Astrocyte (in vitro differentiated cells and primary cell): ENCODE measurements at regions not wholly inside any gene's neighbourhood (a gene's known extent, or its start where the extent isn't known, plus 50 kb on each side); places are given as distances from the start of the nearest gene placed in this dataset.

Experiments used
- DNase-seq: peaks from one replicate; pipeline ENCODE4 v3.0.0-alpha.2; 2010; ENCODE audit warnings: low read depth
- FAIRE-seq: peaks from 2 replicates; lab custom pipeline; 2011; peaks lifted over from hg19 to GRCh38; lab: Jason Lieb, UNC
- H2AFZ ChIP-seq: 2 replicates; pipeline ENCODE4 v1.6.0; 2012; ENCODE audit warnings: low read depth, low read length, inconsistent platforms
- H3K27ac ChIP-seq: 2 replicates; pipeline ENCODE4 v1.5.1; 2011; ENCODE audit warnings: low read depth, low read length, inconsistent platforms
- H3K27me3 ChIP-seq: 2 replicates; pipeline ENCODE4 v1.6.0; 2011; ENCODE audit warnings: low read length, inconsistent platforms; ENCODE audit not compliant: insufficient read depth
- H3K36me3 ChIP-seq: 2 replicates; pipeline ENCODE4 v1.5.1; 2011; ENCODE audit warnings: low read length, inconsistent platforms; ENCODE audit not compliant: insufficient read depth
- H3K4me1 ChIP-seq: 2 replicates; pipeline ENCODE4 v1.5.1; 2011; ENCODE audit warnings: low read length, inconsistent platforms; ENCODE audit not compliant: insufficient read depth
- H3K4me2 ChIP-seq: 2 replicates; pipeline ENCODE4 v1.6.0; 2012; ENCODE audit warnings: low read length, inconsistent platforms
- H3K4me3 ChIP-seq: 2 replicates; pipeline ENCODE4 v1.5.1; 2011; ENCODE audit warnings: low read depth, mild to moderate bottlenecking, low read length, inconsistent platforms; ENCODE audit not compliant: insufficient read depth
- H3K79me2 ChIP-seq: 2 replicates; pipeline ENCODE4 v1.6.0; 2012; ENCODE audit warnings: mild to moderate bottlenecking, low read length, inconsistent platforms; ENCODE audit not compliant: insufficient read depth
- H3K9ac ChIP-seq: 2 replicates; pipeline ENCODE4 v1.6.0; 2012; ENCODE audit warnings: mild to moderate bottlenecking, low read length, inconsistent platforms
- H3K9me3 ChIP-seq: 2 replicates; pipeline ENCODE4 v1.5.1; 2012; ENCODE audit warnings: low read depth, mild to moderate bottlenecking, low read length, inconsistent platforms; ENCODE audit not compliant: insufficient read depth
- H4K20me1 ChIP-seq: 2 replicates; pipeline ENCODE4 v1.6.0; 2012; ENCODE audit warnings: low read length, inconsistent platforms; ENCODE audit not compliant: insufficient read depth
- H3K27ac Mint-ChIP-seq: one replicate; pipeline ENCODE4 v1.8.0; 2021; ENCODE audit warnings: mild to moderate bottlenecking, mixed read lengths; ENCODE audit not compliant: unreplicated experiment
- H3K27me3 Mint-ChIP-seq: one replicate; pipeline ENCODE4 v1.8.0; 2021; ENCODE audit warnings: low read depth, mixed read lengths; ENCODE audit not compliant: unreplicated experiment
- H3K36me3 Mint-ChIP-seq: one replicate; pipeline ENCODE4 v1.8.0; 2021; ENCODE audit warnings: low read depth, mixed read lengths; ENCODE audit not compliant: unreplicated experiment
- H3K4me1 Mint-ChIP-seq: one replicate; pipeline ENCODE4 v1.8.0; 2021; ENCODE audit warnings: low read depth, mixed read lengths; ENCODE audit not compliant: unreplicated experiment
- H3K4me3 Mint-ChIP-seq: one replicate; pipeline ENCODE4 v1.8.0; 2021; ENCODE audit warnings: mild to moderate bottlenecking, moderate library complexity, mixed read lengths; ENCODE audit not compliant: unreplicated experiment
- H3K9me3 Mint-ChIP-seq: one replicate; pipeline ENCODE4 v1.8.0; 2021; ENCODE audit warnings: mild to moderate bottlenecking, mixed read lengths; ENCODE audit not compliant: unreplicated experiment
- EZH2 ChIP-seq: IDR thresholded peaks from 2 replicates; pipeline ENCODE4 v1.6.1; 2012; ENCODE audit warnings: mild to moderate bottlenecking, low read length, inconsistent platforms; ENCODE audit not compliant: insufficient read depth
- TF ChIP-seq, protein P1 (sequence below): IDR thresholded peaks from 2 replicates; pipeline ENCODE4 v1.5.1; 2011; ENCODE audit warnings: low read depth, mild to moderate bottlenecking, inconsistent platforms, low read length, moderate library complexity; ENCODE audit not compliant: insufficient read depth

DNA sequence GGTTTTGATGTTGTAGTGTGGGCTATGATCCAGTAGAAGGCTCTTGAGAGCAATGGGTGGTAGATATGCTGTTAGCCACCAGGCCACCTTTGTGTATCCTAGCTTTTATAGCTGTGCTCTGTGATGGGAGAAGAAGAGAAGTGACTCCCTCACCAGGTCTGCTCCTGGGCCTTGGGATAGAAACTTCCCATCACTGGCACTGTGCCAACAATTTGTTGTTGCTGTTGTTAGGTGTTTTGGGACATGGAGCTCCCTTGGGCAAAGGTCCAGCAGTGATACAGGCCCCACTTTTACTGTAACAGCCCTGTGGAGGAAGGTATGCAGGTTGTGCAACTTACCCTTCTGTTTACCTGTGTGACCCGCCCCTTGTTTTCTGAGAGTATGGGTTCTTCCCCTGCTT lies 570.9 kb upstream of the GRIN3A start:
- FAIRE-seq: no peak
- H4K20me1 ChIP-seq: no peaks in the 10 kb centered on the region
- Mint-ChIP-seq H3K27me3 (no peaks in the 10 kb centered on the region), H3K4me1 (no peaks in the 10 kb centered on the region), H3K4me3 (no peak overlapping the region), H3K36me3 (no peaks in the 10 kb centered on the region), H3K9me3 (no peaks in the 10 kb centered on the region), H3K27ac (no peak overlapping the region)
- no peak overlapping the region for H3K27ac ChIP-seq
- H3K4me3 ChIP-seq: no peak overlapping the region
- no peak for DNase-seq
- H2AFZ ChIP-seq: no peak overlapping the region
- H3K36me3 ChIP-seq: no peaks in the 10 kb centered on the region
- TF ChIP-seq, protein P1, sequence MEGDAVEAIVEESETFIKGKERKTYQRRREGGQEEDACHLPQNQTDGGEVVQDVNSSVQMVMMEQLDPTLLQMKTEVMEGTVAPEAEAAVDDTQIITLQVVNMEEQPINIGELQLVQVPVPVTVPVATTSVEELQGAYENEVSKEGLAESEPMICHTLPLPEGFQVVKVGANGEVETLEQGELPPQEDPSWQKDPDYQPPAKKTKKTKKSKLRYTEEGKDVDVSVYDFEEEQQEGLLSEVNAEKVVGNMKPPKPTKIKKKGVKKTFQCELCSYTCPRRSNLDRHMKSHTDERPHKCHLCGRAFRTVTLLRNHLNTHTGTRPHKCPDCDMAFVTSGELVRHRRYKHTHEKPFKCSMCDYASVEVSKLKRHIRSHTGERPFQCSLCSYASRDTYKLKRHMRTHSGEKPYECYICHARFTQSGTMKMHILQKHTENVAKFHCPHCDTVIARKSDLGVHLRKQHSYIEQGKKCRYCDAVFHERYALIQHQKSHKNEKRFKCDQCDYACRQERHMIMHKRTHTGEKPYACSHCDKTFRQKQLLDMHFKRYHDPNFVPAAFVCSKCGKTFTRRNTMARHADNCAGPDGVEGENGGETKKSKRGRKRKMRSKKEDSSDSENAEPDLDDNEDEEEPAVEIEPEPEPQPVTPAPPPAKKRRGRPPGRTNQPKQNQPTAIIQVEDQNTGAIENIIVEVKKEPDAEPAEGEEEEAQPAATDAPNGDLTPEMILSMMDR: no peak
- TF ChIP-seq EZH2: no peak
- no peaks in the 10 kb centered on the region for H3K4me1 ChIP-seq
- H3K9ac ChIP-seq: no peak overlapping the region
- H3K79me2 ChIP-seq: no peaks in the 10 kb centered on the region
- H3K9me3 ChIP-seq: no peaks in the 10 kb centered on the region
- no peaks in the 10 kb centered on the region for H3K27me3 ChIP-seq
- H3K4me2 ChIP-seq: no peak overlapping the region

DNA sequence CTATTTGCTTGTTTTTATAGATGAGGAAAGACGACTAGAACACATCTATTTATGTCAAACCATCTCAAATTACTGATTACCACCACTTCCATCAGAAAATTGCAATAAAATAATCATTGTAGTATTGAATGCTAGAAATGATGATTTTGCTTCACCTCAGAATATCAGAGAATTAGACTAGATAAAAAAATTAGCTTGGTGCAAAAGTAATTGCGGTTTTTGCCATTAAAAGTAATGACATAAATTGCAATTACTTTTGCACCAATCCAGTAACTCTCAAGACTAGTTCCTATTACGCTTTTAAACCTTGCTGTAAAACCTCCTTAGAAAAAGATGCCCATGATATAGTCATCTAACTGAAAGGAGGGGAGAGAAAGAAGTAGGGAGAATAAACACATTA lies 556.7 kb upstream of the GRIN3A start:
- no peak overlapping the region for H3K4me2 ChIP-seq
- no peak overlapping the region for H3K9ac ChIP-seq
- H3K4me1 ChIP-seq: no peaks in the 10 kb centered on the region
- H3K36me3 Mint-ChIP-seq: no peaks in the 10 kb centered on the region
- H2AFZ ChIP-seq: no peak overlapping the region
- H4K20me1 ChIP-seq: no peaks in the 10 kb centered on the region
- no peak overlapping the region for H3K4me3 Mint-ChIP-seq
- FAIRE-seq (no peak), DNase-seq (no peak)
- no peaks in the 10 kb centered on the region for H3K79me2 ChIP-seq
- H3K27ac ChIP-seq: no peak overlapping the region
- no peaks in the 10 kb centered on the region for H3K9me3 Mint-ChIP-seq
- H3K4me3 ChIP-seq: no peak overlapping the region
- no peak overlapping the region for H3K27ac Mint-ChIP-seq
- no peaks in the 10 kb centered on the region for H3K27me3 Mint-ChIP-seq
- no peaks in the 10 kb centered on the region for H3K27me3 ChIP-seq
- no peaks in the 10 kb centered on the region for H3K9me3 ChIP-seq
- no peak for TF ChIP-seq EZH2
- TF ChIP-seq, protein P1: no peak
- H3K4me1 Mint-ChIP-seq: no peaks in the 10 kb centered on the region
- no peaks in the 10 kb centered on the region for H3K36me3 ChIP-seq

DNA sequence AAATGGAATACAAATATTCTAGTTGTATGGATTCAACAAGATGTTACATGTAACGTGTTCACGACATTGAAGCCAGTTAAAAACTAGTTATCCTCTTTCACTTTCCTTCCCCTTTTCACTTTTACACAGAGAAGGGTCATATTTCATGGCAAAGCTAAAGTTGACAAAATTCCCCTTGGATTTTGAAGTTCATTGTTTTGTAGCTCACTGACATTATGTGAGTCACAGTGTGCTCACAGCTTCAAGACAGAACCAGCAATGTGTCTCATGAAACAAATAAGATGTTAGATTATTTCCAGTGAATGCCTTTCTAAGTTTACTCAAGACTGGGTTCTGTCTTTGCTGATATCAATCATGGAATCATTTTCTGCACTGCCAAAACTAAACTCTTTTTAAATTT lies 535.5 kb upstream of the GRIN3A start:
- no peak for TF ChIP-seq EZH2
- TF ChIP-seq, protein P1: no peak
- FAIRE-seq (no peak), DNase-seq (no peak)
- Histone ChIP-seq H3K36me3 (no peaks in the 10 kb centered on the region), H3K79me2 (no peaks in the 10 kb centered on the region), H3K27me3 (no peaks in the 10 kb centered on the region), H4K20me1 (no peaks in the 10 kb centered on the region), H3K9me3 (no peaks in the 10 kb centered on the region), H3K4me1 (no peaks in the 10 kb centered on the region), H3K27ac (no peak overlapping the region), H2AFZ (no peak overlapping the region), H3K9ac (no peak overlapping the region), H3K4me2 (no peak overlapping the region), H3K4me3 (no peak overlapping the region)
- Mint-ChIP-seq H3K36me3 (no peaks in the 10 kb centered on the region), H3K4me3 (no peak overlapping the region), H3K9me3 (peaks cover 3% of the 10 kb centered on the region), H3K27ac (no peak overlapping the region), H3K4me1 (no peaks in the 10 kb centered on the region), H3K27me3 (no peaks in the 10 kb centered on the region)
